Heart left ventricle (tissue), 16 donors: ENCODE measurements at regions not wholly inside any gene's neighbourhood (a gene's known extent, or its start where the extent isn't known, plus 50 kb on each side); places are given as distances from the start of the nearest gene placed in this dataset.

Experiments used
- ATAC-seq, 4 donors: fragments of 200-7000 bp; cut with Tn5 transposase; one replicate each; pipeline ENCODE4 v1.9.1; 2020 to 2022; ENCODE audit warnings: moderate library complexity in 4 of 4, mild to moderate bottlenecking in 3 of 4, moderate number of reproducible peaks in 1 of 4
- DNase-seq, 5 donors: peaks; one replicate each; pipeline ENCODE4 v3.0.0-alpha.2; 2020
- H3K27ac ChIP-seq, 12 donors: fragments of 200-600 bp; sonication (generic) in 4 of 12; one replicate each; pipeline versions ENCODE4 v1.5.0 to v1.8.0; 2016 to 2022; ENCODE audit warnings: mild to moderate bottlenecking in 2 of 12
- H3K27me3 ChIP-seq, 9 donors: fragments of 200-600 bp; sonication (generic) in 2 of 9; one replicate each; pipeline versions ENCODE4 v1.5.1 to v1.8.0; 2016 to 2022; ENCODE audit warnings: mild to moderate bottlenecking in 3 of 9
- H3K36me3 ChIP-seq, 9 donors: fragments of 200-600 bp; sonication (generic) in 2 of 9; one replicate each; pipeline versions ENCODE4 v1.5.0 to v1.8.0; 2018 to 2022; ENCODE audit warnings: mild to moderate bottlenecking in 2 of 9
- H3K4me1 ChIP-seq, 12 donors: fragments of 200-600 bp; sonication (generic) in 4 of 12; one replicate each; pipeline versions ENCODE4 v1.5.0 to v1.8.0; 2016 to 2022; ENCODE audit warnings: mild to moderate bottlenecking in 3 of 12
- H3K4me3 ChIP-seq, 12 donors: fragments of 200-600 bp; sonication (generic) in 4 of 12; one replicate each; pipeline versions ENCODE4 v1.5.0 to v1.8.0; 2017 to 2022; ENCODE audit warnings: mild to moderate bottlenecking in 9 of 12, moderate library complexity in 4 of 12
- H3K9me3 ChIP-seq, 12 donors: fragments of 200-600 bp; sonication (generic) in 4 of 12; one replicate each; pipeline versions ENCODE4 v1.5.0 to v1.8.0; 2016 to 2022; ENCODE audit warnings: mild to moderate bottlenecking in 1 of 12
- POLR2A ChIP-seq, 2 donors: fragments of 450-650 bp; IDR thresholded peaks; one replicate each; pipeline ENCODE4 v1.6.1; 2017; ENCODE audit warnings: antibody characterized with exemption in 2 of 2, mild to moderate bottlenecking in 2 of 2, moderate library complexity in 2 of 2
- WGBS, 4 donors: extraction: QIAGEN DNeasy Blood & Tissue Kit in 2 of 4; methylation state at CpG; one replicate each; pipeline versions ENCODE4 v1.1.5 to v1.1.7; 2013 to 2018; 5-methylcytosine and 5-hydroxymethylcytosine counted together
- intact Hi-C, 10 donors: fragments of 100-400 bp; cut with DNase I; formaldehyde crosslinking; loops; one replicate each; pipeline versions ENCODE4 v1.11.1 to v1.14.2; 2022
- TF ChIP-seq, protein P1 (sequence below), 12 donors: fragments of 200-600 bp; sonication (generic) in 4 of 12; IDR thresholded peaks; one replicate each; pipeline versions ENCODE4 v1.5.0 to v1.8.0; 2018 to 2022; ENCODE audit warnings: antibody characterized with exemption in 12 of 12, mild to moderate bottlenecking in 5 of 12
- donor health status: ischemic (EF 13 %, LVEDD 7.1; RV severe dilation, severe dysfunction).
- donor health status: healthy with polysubstance abuse.
- donor health status: DM: no; HTN: yes; CAD: no.
- donor health status: DM: no; HTN: no; CAD: no.
- donor health status: ischemic (EF 25% LVEDD 6.9; RV normal size, moderate dysfunction).
- donor health status: ischemic (EF 25% LVEDD 5.7; RV mildly dilated, moderate dysfunction).
- donor health status: healthy.
- donor health status: DM: yes; HTN: yes; CAD: no.
- donor health status: ischemic (EF 35%, LVEDD 5.7; RV mildly dilated, moderate dysfunction).
- donor health status: nonischemic (EF 11% LVEDD 7.7; RV severe dilation, severe dysfunction).
- donor health status: DM: yes; HTN: yes; CAD: no.
- donor health status: PGD.
- donor health status: ischemic (EF 29% LVEDD 5.4; RV normal size, mild dysfunction).
- donor health status: nonischemic (EF 23%, LVEDD 6.1; RV moderate dilation, normal function).

DNA sequence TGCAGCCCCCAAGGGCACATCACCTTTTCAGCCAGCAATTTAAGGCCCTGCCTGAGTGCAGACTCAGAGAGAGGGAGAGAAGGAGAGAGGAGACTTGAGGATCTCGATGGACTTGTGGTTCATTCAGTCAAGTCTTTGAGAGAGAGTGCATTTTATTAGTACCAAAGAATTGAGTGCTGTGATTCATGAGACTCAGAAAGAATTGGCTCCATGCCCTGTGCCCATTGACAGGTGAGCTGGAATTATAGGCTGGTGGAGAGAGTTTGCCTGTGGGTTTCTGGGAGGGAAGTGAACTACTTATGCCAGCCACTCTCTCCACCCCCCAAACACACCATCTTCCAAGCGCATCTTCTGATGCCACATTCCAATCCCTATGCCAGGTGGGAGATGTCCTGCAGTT, 236.8 kb downstream of the MN1 start:
- Histone ChIP-seq H3K9me3 (peaks cover 0 to 5% (median 0%) of the 10 kb centered on the region in 12 donors), H3K27ac (no peak overlapping the region), H3K36me3 (no peaks in the 10 kb centered on the region), H3K4me3 (no peak overlapping the region), H3K4me1 (no peaks in the 10 kb centered on the region), H3K27me3 (peaks cover 0 to 8% (median 0%) of the 10 kb centered on the region in 9 donors)
- DNase-seq, result no peak
- WGBS, 4 donors, result 90 to 96% (median 94%) methylated on average over 2 of the region's 2 CpGs
- TF ChIP-seq, protein P1, sequence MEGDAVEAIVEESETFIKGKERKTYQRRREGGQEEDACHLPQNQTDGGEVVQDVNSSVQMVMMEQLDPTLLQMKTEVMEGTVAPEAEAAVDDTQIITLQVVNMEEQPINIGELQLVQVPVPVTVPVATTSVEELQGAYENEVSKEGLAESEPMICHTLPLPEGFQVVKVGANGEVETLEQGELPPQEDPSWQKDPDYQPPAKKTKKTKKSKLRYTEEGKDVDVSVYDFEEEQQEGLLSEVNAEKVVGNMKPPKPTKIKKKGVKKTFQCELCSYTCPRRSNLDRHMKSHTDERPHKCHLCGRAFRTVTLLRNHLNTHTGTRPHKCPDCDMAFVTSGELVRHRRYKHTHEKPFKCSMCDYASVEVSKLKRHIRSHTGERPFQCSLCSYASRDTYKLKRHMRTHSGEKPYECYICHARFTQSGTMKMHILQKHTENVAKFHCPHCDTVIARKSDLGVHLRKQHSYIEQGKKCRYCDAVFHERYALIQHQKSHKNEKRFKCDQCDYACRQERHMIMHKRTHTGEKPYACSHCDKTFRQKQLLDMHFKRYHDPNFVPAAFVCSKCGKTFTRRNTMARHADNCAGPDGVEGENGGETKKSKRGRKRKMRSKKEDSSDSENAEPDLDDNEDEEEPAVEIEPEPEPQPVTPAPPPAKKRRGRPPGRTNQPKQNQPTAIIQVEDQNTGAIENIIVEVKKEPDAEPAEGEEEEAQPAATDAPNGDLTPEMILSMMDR (IDR thresholded peaks at IDR 0.05), result no peak
- TF ChIP-seq POLR2A (IDR thresholded peaks at IDR 0.05), result no peak
- ATAC-seq, result no peak
- intact Hi-C loops, result loop anchor here in 1 of 10 donors (10.0 kb wide), 1 partner anchor 810 kb away; no protein-coding TSS in a partner anchor

DNA sequence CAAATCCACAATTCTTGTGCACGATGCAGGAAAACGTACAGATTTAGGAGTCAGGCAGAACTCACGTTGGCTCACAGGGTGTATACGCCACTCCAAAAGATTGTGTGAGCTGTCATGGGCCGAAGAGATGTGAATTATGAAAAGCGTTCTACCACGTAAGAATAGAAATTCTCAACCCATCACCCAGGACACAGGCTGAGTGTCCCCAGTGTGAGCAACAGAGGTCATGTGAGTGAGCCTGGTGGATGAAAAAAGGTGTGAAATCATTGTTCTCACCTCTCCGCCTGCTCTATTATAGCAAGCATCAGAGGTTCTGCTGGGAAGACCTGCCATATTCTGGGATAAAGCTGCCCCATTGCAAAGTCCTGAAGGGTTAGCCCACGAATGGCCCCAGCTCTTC, 235.0 kb downstream of the MN1 start:
- ATAC-seq, result no peak

DNA sequence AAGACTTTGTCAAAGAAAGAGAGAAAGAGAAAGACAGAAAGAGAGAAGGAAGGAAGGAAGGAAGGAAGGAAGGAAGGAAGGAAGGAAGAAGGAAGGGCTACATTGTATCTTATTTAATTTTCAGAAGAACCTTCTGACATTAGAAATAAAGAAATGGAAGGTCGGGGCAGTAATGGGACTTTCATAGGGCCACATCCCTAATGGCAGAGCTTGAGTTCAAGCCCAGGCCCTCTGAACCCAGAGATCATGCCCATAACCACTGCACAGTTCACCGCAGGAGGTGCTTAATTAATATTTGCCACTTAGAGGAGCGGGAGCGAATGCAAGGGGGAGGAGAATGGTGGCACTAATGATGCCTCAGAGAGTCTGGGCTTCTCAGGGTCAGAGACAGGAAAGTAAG, 233.3 kb downstream of the MN1 start:
- Histone ChIP-seq H3K4me1 (no peaks in the 10 kb centered on the region), H3K9me3 (peaks cover 0 to 12% (median 0%) of the 10 kb centered on the region in 12 donors), H3K27ac (no peak overlapping the region), H3K4me3 (no peak overlapping the region), H3K36me3 (no peaks in the 10 kb centered on the region), H3K27me3 (peaks cover 0 to 33% (median 6%) of the 10 kb centered on the region in 9 donors)
- ATAC-seq (no peak), DNase-seq (no peak)
- intact Hi-C loops, result loop anchor here in 1 of 10 donors (10.0 kb wide), 1 partner anchor 813 kb away; no protein-coding TSS in a partner anchor
- TF ChIP-seq, protein P1 (IDR thresholded peaks at IDR 0.05), result no peak
- TF ChIP-seq POLR2A (IDR thresholded peaks at IDR 0.05), result no peak
- WGBS, 4 donors, result 92 to 96% (median 94%) methylated on average over 4 of the region's 4 CpGs

More for the DNA sequence above, 235.0 kb downstream of the MN1 start:
- intact Hi-C loops, result loop anchor here in 1 of 10 donors (10.0 kb wide), 1 partner anchor 812 kb away; no protein-coding TSS in a partner anchor
- TF ChIP-seq, protein P1 (IDR thresholded peaks at IDR 0.05), result no peak
- TF ChIP-seq POLR2A (IDR thresholded peaks at IDR 0.05), result no peak
- 90 to 94% (median 91%) methylated on average over 9 of the region's 9 CpGs for WGBS, 4 donors
- H3K9me3 ChIP-seq, result peaks cover 0 to 5% (median 0%) of the 10 kb centered on the region in 12 donors
- H3K4me1 ChIP-seq, result no peaks in the 10 kb centered on the region
- no peak for DNase-seq
- H3K27ac ChIP-seq, result no peak overlapping the region
- H3K27me3 ChIP-seq, result peaks cover 0 to 18% (median 2%) of the 10 kb centered on the region in 9 donors
- no peaks in the 10 kb centered on the region for H3K36me3 ChIP-seq
- H3K4me3 ChIP-seq, result no peak overlapping the region

DNA sequence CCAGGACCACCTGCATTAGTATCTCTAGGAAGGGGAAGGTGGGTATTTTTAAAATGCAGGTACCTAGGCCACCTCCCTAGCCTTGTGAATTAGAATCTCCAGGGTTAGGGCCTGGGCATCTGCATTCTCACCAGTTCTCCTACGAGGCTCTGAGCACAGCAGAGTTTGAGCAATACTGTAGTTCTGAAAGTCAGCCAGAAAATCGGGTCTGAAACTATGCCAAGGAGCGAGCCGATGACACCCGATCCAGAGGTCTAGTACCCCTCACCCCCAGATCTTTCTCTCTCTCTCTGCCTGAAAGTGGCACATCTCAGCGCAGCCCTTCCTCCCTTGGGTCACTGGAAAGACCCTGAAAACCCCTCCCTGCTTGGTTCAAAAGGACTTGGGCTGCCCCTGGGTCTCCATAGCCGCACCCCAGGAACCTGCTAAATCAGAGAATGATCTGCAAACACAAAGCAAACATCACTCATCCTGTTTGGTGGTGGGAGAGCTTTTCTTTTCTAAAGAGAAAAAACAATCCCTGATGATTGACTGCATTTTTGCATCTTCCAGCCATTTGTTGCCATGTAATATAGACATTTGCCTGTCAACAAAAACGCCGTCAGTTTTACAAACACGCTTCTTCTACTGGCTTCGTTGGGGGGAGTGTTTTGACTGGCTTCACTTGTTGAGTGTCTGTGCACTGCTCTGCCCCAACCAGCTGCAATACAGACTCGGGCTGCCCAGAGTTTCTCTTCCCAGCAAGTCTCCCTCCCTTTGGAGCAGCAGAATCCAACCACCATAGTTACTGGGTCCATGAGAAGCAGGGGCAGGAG, 229.9 kb downstream of the MN1 start:
- Histone ChIP-seq H3K4me3 (no peak overlapping the region), H3K9me3 (peaks cover 0 to 10% (median 0%) of the 10 kb centered on the region in 12 donors), H3K4me1 (peaks cover 0 to 13% (median 3%) of the 10 kb centered on the region in 12 donors), H3K27me3 (peaks cover 0 to 48% (median 23%) of the 10 kb centered on the region in 9 donors), H3K36me3 (no peaks in the 10 kb centered on the region), H3K27ac (no peak overlapping the region)
- TF ChIP-seq POLR2A (IDR thresholded peaks at IDR 0.05), result no peak
- TF ChIP-seq, protein P1 (IDR thresholded peaks at IDR 0.05), result no peak
- 55 to 69% (median 61%) methylated on average over 12 of the region's 12 CpGs for WGBS, 4 donors
- intact Hi-C loops, result no loop called here
- no peak for DNase-seq
- no peak for ATAC-seq
